Forelimb muscle (tissue), 1 donor: ENCODE measurements at regions not wholly inside any gene's neighbourhood (a gene's known extent, or its start where the extent isn't known, plus 50 kb on each side); places are given as distances from the start of the nearest gene placed in this dataset.
A peak's percentile ranks its signal among the peaks of the same experiment; 100 is the strongest.
"Not testable (repeated sequence)": the region's sequence is repeated elsewhere in the genome, so short reads cannot be mapped to it uniquely, and the experiment has no call there.

Experiments
- DNase-seq: peaks from one replicate; pipeline ENCODE4 v3.0.0-alpha.2; 2013; ENCODE audit warnings: low read depth

- no peak for DNase-seq
These were observed 1502.1 kb upstream of the ADGRL3 start for GRCh38 chr4:59698041-59698440.

DNA sequence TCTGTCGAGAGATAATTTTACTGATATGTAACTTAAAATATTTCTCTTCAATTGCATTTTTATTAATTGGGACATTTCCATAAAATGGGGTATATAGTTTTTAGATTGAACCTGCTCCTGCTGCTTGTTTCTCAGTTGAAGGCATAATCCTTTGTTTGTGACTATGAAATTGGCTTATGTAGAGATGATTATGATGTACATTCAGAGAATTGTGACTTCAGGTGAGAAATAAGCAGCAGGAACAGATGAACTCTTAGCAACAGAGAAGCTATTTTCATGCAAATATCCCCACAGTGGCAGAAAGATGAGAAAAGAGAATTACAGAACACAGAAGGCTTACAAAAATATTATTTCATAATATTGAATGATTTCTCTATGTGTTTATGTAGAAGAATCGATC is 1499.5 kb upstream of the ADGRL3 start:
- no peak for DNase-seq

GRCh38 chr4:59704616-59705015 is 1495.5 kb upstream of the ADGRL3 start:
- DNase-seq = no peak

GRCh38 chr4:59712470-59712869 is 1487.7 kb upstream of the ADGRL3 start:
- no peak for DNase-seq

- DNase-seq = not testable (repeated sequence)
These were observed 1475.8 kb upstream of the ADGRL3 start for GRCh38 chr4:59724286-59724685.

DNA sequence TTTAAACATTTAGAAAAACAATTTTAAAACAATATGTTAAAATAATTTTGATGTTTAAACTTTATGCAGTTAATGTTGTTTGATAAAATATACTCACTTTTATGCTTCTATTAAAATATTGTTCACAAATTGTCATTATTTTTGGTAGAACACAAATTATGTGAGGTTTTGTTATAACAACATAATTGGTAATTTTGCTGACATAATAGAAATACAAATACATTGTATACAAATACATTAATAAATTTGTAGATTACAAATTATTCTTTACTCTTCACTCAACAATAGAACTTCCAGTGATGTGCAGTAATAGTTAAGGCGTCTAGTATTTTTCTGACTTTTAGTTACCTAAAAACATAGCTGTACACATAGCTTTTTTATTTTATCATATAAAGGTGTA is 1472.4 kb upstream of the ADGRL3 start:
- DNase-seq = no peak

DNA sequence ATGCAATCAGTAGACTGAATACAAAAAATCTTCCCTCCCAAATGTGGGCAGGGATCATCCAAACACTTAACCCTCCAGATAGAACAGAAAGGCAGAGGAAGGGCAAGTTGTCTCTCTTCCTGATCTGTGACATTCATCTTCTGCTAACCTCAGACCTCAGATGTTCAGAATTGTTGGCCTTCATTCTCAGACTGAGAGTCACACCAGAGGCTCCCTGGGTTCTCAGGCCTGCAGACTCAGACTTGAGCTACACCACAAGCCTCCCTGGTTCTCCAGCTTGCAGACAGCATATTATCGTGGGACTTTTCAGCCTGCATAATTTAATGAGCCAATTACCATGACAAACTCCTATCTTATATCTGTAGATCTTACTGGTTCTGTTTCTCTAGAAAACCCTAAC is 1471.6 kb upstream of the ADGRL3 start:
- DNase-seq = no peak

DNA sequence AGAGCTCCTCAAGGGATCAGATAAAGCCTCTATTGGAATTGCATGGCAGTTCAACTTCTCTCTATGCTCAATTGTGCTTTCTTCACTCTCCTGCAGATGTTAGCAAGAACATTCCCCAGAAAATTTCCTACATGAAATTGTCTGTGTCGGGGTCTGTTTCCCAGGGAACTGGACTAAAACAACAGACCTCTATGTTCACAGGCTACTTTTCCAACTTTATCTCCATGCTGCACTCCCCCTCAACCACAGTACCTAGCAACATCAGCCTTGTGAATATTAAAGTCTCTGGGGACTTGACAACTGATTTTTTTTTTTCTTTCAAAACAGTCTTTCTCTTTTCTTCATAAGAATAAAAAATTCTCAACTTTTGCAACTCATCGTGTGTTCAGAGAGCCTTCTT is 1470.8 kb upstream of the ADGRL3 start:
- DNase-seq = no peak

GRCh38 chr4:59748433-59748832 is 1451.7 kb upstream of the ADGRL3 start:
- DNase-seq = no peak

DNA sequence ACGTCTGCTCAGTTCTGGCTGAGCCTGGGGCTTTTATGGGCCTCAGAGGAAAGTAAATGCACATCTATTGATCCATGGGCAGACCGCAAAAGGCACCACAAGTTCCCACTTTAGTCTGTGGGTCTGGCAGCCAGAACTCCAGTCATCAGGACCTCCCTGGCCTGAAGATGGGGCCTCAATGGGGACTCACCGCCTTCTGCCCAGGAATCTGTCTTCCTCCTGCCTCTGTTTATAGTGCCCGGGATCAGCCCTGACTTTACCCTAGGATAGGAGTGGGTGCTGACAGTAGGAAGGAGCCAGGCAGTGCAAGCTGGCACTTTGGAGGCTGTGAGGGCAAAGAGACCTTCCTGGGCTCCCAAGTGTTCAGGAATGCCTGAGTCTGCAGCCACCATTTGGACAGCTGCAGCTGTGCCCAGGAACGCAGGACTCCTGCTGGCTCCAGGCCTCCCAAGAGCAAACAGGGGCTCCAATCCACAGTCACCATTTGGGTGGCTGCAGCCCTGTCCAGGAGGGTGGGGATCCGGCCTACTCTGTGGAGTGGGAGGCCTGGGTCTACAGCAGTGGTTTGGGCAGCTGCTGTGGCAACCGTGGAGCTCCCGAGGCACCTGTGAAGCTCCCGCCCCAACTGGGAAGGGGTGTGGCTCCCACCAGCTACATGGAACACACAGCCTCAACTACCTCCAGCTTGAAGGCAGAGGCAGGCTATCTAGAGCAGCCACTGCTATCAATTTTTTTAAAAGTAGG is 1440.9 kb upstream of the ADGRL3 start:
- no peak for DNase-seq

DNA sequence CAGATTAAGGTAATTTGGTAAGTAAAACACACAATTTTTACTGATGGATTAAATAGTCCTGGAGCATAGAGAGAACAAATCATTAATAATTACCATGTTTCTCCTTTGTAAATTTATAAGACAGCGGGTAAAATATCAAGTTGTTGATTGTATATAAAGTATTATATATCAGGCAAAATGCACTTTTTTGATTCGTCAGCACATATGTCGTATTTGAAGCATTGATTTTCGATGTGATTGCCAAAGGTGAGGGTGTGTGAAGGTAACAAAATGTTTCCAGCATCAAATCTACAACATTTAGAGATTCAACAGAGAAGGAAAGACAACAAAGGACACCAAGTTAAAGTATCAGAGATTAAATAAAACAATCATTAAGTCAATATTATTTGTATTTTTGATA is 1437.8 kb upstream of the ADGRL3 start:
- DNase-seq = no peak

GRCh38 chr4:59770601-59771264 is 1429.4 kb upstream of the ADGRL3 start:
- peak; percentile 32 for DNase-seq

DNA sequence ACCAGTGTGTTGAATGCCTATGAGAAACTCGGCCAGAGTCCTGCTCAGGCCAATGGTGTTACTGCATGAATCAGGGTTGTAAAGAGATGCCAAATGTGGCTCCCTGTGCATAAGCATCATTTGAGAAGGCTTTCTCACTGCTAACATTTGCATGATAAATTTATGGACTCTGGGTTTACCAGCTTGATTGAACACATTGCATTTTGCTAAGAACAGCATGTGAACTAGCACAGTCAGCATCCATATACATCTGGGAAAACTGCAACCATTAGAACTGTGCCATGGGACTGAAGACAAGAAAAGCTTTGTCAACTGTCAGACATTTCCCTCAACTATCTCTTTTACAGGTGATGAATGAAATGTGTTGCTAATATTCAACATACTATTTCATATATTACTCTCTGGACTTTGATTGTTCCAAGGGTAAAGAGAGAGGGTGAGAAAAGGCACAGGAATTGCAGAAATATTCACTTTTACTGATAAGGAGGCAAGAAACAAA is 1427.4 kb upstream of the ADGRL3 start:
- no peak for DNase-seq

- DNase-seq = not testable (repeated sequence)
These were observed 1419.9 kb upstream of the ADGRL3 start for GRCh38 chr4:59780271-59780670.

DNA sequence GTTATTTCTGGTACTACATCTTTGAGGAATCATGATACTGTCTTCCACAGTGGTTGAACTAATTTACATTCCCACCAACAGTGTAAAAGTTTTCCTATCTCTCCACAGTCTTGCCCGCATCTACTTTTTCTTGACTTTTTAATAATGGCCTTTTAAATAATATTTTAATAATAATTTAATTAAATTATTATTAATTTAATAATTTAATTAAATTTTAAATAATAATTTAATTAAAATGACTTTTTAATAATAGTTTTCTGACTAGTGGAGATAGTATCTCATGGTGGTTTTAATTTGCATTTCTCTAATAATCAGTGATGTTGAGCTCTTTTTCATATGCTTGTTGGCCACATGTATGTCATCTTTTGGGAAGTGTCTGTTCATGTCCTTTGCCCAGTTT is 1395.0 kb upstream of the ADGRL3 start:
- no peak for DNase-seq

DNA sequence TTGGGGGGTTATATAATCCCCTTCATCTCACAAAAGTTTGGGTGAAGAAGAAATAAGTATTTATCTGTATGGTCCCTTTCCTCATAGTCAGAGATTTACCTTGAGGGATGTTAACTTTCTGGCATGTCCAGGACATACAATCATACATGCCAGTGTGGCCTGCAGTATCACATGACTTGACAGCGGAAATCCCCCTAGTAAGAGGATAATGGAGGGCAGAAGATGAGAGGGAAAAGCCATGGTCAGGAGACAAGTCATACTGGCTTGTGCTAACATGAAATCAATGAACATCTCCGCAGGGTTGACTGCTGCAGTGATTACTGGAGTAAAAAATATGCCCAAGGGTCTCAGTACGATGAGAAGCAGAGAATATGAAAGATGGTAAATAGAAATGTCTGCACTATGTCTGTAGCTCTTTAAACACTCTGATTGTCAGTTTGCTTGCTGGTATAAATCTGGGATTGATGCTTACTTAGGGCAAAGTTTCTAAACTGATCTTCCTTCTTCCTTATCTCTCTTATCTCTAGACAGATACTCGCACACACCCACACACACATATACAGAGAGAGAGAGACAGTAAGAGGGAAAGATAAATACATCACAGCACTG is 1385.6 kb upstream of the ADGRL3 start:
- DNase-seq = no peak

GRCh38 chr4:59818656-59819055 is 1381.5 kb upstream of the ADGRL3 start:
- no peak for DNase-seq

- DNase-seq = no peak
These were observed 1376.8 kb upstream of the ADGRL3 start for GRCh38 chr4:59823311-59823710.

DNA sequence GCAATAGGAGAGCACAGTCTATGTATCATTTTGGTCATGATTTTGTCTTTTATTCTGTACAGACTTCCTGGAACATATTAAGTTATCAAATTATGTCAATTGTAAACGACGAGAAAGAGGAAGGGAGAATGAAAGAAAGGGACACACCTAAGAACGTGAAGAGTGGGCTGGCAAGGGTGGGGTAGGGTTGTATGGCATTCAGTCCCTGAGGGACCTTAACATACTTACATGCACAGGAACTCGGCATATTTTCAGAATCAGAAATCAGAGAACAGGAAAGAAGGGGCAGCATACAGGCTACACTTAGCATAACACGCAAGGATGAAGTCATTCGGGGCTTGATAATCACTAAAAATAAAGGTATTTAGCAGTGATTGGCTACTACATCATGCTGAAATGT is 1375.0 kb upstream of the ADGRL3 start:
- DNase-seq = no peak

DNA sequence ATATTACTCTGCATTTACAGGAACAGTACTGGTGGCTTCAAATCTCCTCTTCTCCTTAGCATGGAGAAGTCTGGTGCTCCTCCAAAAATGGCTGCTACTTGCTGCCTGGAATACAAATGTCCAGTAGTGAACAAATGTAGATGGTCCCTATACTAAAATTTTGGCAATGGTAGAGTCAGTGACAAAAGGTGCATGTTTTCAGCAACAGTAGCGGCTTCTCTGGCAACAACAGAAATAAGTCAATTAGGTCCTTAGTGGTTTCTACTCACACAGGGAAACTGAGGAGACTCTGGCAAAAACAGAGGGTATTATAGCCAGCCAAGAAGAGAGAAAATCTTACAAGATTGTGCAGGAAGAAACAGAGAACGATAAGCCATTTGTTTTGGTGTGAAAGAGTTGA is 1368.4 kb upstream of the ADGRL3 start:
- DNase-seq = no peak

DNA sequence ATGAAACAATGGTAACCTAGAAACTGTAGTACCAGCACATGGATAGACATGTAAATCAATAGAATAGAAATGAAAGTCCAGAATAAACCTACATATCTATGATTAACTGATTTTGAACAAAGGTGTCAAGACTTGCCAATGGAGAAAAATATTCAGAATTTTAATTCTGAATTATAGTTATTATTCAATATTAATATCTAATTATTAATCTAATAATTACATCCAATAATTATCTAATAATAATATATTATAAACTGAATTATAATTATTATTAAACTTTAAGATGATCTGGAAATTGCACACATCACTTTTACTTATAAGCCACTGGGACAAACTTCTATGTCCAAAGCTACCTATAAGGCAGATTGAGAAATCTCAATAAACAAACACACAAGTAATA is 1365.2 kb upstream of the ADGRL3 start:
- no peak for DNase-seq

GRCh38 chr4:59837751-59838150 is 1362.4 kb upstream of the ADGRL3 start:
- no peak for DNase-seq

GRCh38 chr4:59838236-59838635 is 1361.9 kb upstream of the ADGRL3 start:
- DNase-seq = no peak
